Endothelial cell of umbilical vein (primary cell): ENCODE measurements at regions not wholly inside any gene's neighbourhood (a gene's known extent, or its start where the extent isn't known, plus 50 kb on each side); places are given as distances from the start of the nearest gene placed in this dataset.

Experiments used
- BruUV-seq: library from RNA; stranded (reverse); fragments of 400-500 nt; replicated peaks from 2 replicates; lab custom pipeline; 2021; lab: Mats Ljungman, UMichigan
- CTCF ChIA-PET: fragments of 300-600, 350-600 bp; sonication (Branson Sonifier 250); formaldehyde crosslinking; loops from one replicate; lab custom pipeline; 2021; ENCODE audit warnings: antibody characterized with exemption, inconsistent platforms; lab: Charles Lee
- POLR2A ChIA-PET: fragments of 300-600, 350-600 bp; sonication (Branson Sonifier 250); formaldehyde crosslinking; loops from one replicate; lab custom pipeline; 2021; ENCODE audit warnings: antibody characterized with exemption, inconsistent platforms; lab: Charles Lee
- DNase-seq: peaks from one replicate; pipeline ENCODE4 v3.0.0-alpha.2; 2011; ENCODE audit warnings: low read depth, low spot score
- FAIRE-seq: peaks from 2 replicates; lab custom pipeline; 2011; peaks lifted over from hg19 to GRCh38; lab: Jason Lieb, UNC
- H2AFZ ChIP-seq: 2 replicates; pipeline ENCODE4 v1.6.0; 2012; ENCODE audit warnings: low read depth, low read length, control low read depth, inconsistent platforms
- H3K27ac ChIP-seq: 2 replicates; pipeline ENCODE4 v1.5.1; 2011; ENCODE audit warnings: low read depth, mild to moderate bottlenecking, control low read depth, low read length, moderate library complexity; ENCODE audit not compliant: insufficient read depth
- H3K27me3 ChIP-seq, 2 experiments: 2 replicates each; pipeline versions ENCODE4 v1.6.0 to v1.6.1; 2011; ENCODE audit warnings: low read length in 2 of 2, mixed read lengths in 1 of 2; ENCODE audit not compliant: control insufficient read depth in 2 of 2, insufficient read depth in 2 of 2
- H3K36me3 ChIP-seq, 2 experiments: 2 replicates in 1 of 2; 3 replicates in 1 of 2; pipeline ENCODE4 v1.5.1; 2011; ENCODE audit warnings: low read length in 2 of 2, mild to moderate bottlenecking in 1 of 2, moderate library complexity in 1 of 2; ENCODE audit not compliant: control insufficient read depth in 2 of 2, insufficient read depth in 2 of 2; ENCODE audit errors: extremely low read depth in 1 of 2
- H3K4me1 ChIP-seq: 3 replicates; pipeline ENCODE4 v1.5.1; 2011; ENCODE audit warnings: mild to moderate bottlenecking, low read length; ENCODE audit not compliant: control insufficient read depth, insufficient read depth; ENCODE audit errors: extremely low read depth
- H3K4me2 ChIP-seq: 2 replicates; pipeline ENCODE4 v1.6.1; 2011; ENCODE audit warnings: low read length, control low read depth, mixed read lengths; ENCODE audit not compliant: insufficient read depth
- H3K4me3 ChIP-seq, 3 experiments: fragments of 200-600 bp in 1 of 3; sonication (generic), shearing (Covaris generic) in 1 of 3; replicated peaks in 1 of 3; 2 replicates each; pipeline ENCODE4 v1.5.1; 2011 to 2016; ENCODE audit warnings: control low read depth in 3 of 3, low read length in 3 of 3, mild to moderate bottlenecking in 2 of 3, inconsistent platforms in 1 of 3, low read depth in 1 of 3, moderate library complexity in 1 of 3; ENCODE audit not compliant: insufficient read depth in 1 of 3
- H3K79me2 ChIP-seq: 2 replicates; pipeline ENCODE4 v1.6.0; 2012; ENCODE audit warnings: low read length, inconsistent platforms; ENCODE audit not compliant: control insufficient read depth, insufficient read depth
- H3K9ac ChIP-seq: replicated peaks from 2 replicates; pipeline ENCODE3; 2011; ENCODE audit warnings: low read length, control low read depth; ENCODE audit not compliant: insufficient read depth; ENCODE audit errors: extremely low read depth
- H3K9me1 ChIP-seq: replicated peaks from 3 replicates; pipeline ENCODE4 v1.6.0; 2011; ENCODE audit warnings: mild to moderate bottlenecking, low read length; ENCODE audit not compliant: control insufficient read depth, insufficient read depth; ENCODE audit errors: extremely low read depth
- H3K9me3 ChIP-seq: replicated peaks from 2 replicates; pipeline ENCODE4 v1.5.1; 2012; ENCODE audit warnings: low read length, inconsistent platforms; ENCODE audit not compliant: control insufficient read depth, insufficient read depth
- H4K20me1 ChIP-seq: replicated peaks from 2 replicates; pipeline ENCODE3; 2011; ENCODE audit warnings: mild to moderate bottlenecking, low read length; ENCODE audit not compliant: control insufficient read depth, insufficient read depth; ENCODE audit errors: extremely low read depth
- EZH2 ChIP-seq: IDR thresholded peaks from 2 replicates; pipeline ENCODE4 v1.6.1; 2012; ENCODE audit warnings: borderline replicate concordance, low read depth, mild to moderate bottlenecking, moderate library complexity, low read length, inconsistent platforms; ENCODE audit not compliant: severe bottlenecking
- FOS ChIP-seq: IDR thresholded peaks from 2 replicates; pipeline ENCODE4 v1.6.1; 2011; ENCODE audit warnings: mild to moderate bottlenecking, low read length, moderate library complexity, borderline replicate concordance; ENCODE audit not compliant: insufficient read depth
- GATA2 ChIP-seq: IDR thresholded peaks from 2 replicates; pipeline ENCODE4 v1.7.0; 2011; ENCODE audit warnings: low read depth, mild to moderate bottlenecking, moderate library complexity, mixed read lengths, low read length; ENCODE audit not compliant: insufficient read length, insufficient read depth
- JUN ChIP-seq: IDR thresholded peaks from 2 replicates; pipeline ENCODE4 v1.6.1; 2011; ENCODE audit warnings: borderline replicate concordance, low read depth; ENCODE audit not compliant: insufficient read length, insufficient read depth
- MAX ChIP-seq: IDR thresholded peaks from 2 replicates; pipeline ENCODE4 v1.6.1; 2011; ENCODE audit not compliant: insufficient read depth, insufficient read length
- MYC ChIP-seq: IDR thresholded peaks from one replicate; pipeline ENCODE4 v1.6.1; 2011; ENCODE audit warnings: mild to moderate bottlenecking, low read depth, low read length
- POLR2A ChIP-seq: IDR thresholded peaks from 2 replicates; pipeline ENCODE4 v1.6.1; 2012; ENCODE audit warnings: low read depth, mild to moderate bottlenecking, control low read depth, low read length
- POLR2AphosphoS5 ChIP-seq: IDR thresholded peaks from 2 replicates; pipeline ENCODE4 v1.6.1; 2012; ENCODE audit warnings: low read depth, mild to moderate bottlenecking, control low read depth, low read length, moderate library complexity; ENCODE audit not compliant: insufficient read depth
- dilution Hi-C: fragments of 300-500 bp; cut with MboI; formaldehyde crosslinking; loops from one replicate; pipeline ENCODE4 v1.15.0; 2019; ENCODE audit warnings: low sequenced_read_pairs; ENCODE audit not compliant: extremely low pct_ligation_motif_present
- intact Hi-C: fragments of 100-400 bp; cut with micrococcal nuclease; formaldehyde crosslinking; loops from one replicate; pipeline ENCODE4 v1.10.0; 2022
- TF ChIP-seq, protein P1 (sequence below), 2 donors: IDR thresholded peaks; 1 replicate in 1 of 2; 2 replicates in 1 of 2; pipeline ENCODE4 v1.5.1; 2011; ENCODE audit warnings: low read length in 2 of 2, mild to moderate bottlenecking in 2 of 2, moderate library complexity in 2 of 2, control low read depth in 1 of 2, inconsistent platforms in 1 of 2, low read depth in 1 of 2; ENCODE audit not compliant: insufficient read depth in 1 of 2; ENCODE audit errors: extremely low read depth in 1 of 2

- H3K9me1 ChIP-seq, result no peaks in the 10 kb centered on the region
- FAIRE-seq (no peak), DNase-seq (no peak)
- H3K4me3 ChIP-seq, result no peak overlapping the region
- no peaks in the 10 kb centered on the region for H3K27me3 ChIP-seq
- H2AFZ ChIP-seq, result no peak overlapping the region
- intact Hi-C loops, result no loop called here
- no peaks in the 10 kb centered on the region for H3K9me3 ChIP-seq
- no peaks in the 10 kb centered on the region for H3K36me3 ChIP-seq
- H3K79me2 ChIP-seq, result no peaks in the 10 kb centered on the region
- dilution Hi-C loops, result no loop called here
- H3K4me2 ChIP-seq, result no peak overlapping the region
- H4K20me1 ChIP-seq, result no peaks in the 10 kb centered on the region
- TF ChIP-seq EZH2, result no peak
- no peak for TF ChIP-seq JUN
- TF ChIP-seq GATA2, result no peak
- no peak for TF ChIP-seq MAX
- TF ChIP-seq FOS, result no peak
- no peak for TF ChIP-seq POLR2A
- no peak for TF ChIP-seq POLR2AphosphoS5
- TF ChIP-seq, protein P1, sequence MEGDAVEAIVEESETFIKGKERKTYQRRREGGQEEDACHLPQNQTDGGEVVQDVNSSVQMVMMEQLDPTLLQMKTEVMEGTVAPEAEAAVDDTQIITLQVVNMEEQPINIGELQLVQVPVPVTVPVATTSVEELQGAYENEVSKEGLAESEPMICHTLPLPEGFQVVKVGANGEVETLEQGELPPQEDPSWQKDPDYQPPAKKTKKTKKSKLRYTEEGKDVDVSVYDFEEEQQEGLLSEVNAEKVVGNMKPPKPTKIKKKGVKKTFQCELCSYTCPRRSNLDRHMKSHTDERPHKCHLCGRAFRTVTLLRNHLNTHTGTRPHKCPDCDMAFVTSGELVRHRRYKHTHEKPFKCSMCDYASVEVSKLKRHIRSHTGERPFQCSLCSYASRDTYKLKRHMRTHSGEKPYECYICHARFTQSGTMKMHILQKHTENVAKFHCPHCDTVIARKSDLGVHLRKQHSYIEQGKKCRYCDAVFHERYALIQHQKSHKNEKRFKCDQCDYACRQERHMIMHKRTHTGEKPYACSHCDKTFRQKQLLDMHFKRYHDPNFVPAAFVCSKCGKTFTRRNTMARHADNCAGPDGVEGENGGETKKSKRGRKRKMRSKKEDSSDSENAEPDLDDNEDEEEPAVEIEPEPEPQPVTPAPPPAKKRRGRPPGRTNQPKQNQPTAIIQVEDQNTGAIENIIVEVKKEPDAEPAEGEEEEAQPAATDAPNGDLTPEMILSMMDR (IDR thresholded peaks at IDR 0.05; ENCODE audit: extremely low read depth in 1 of 2, insufficient read depth in 1 of 2, low read depth in 1 of 2, low read length in 2 of 2), result no peak
- no peak for TF ChIP-seq MYC
- H3K27ac ChIP-seq, result no peak overlapping the region
- CTCF ChIA-PET, result no interaction called here
- POLR2A ChIA-PET, result no interaction called here
- no peaks in the 10 kb centered on the region for H3K4me1 ChIP-seq
- BruUV-seq, result no TSS peak
- H3K9ac ChIP-seq, result no peak overlapping the region
These were observed 496.6 kb downstream of the STIM2 start for GRCh38 chr4:27357283-27357682.
